NCI-H2029 treated with DMSO at 0.1 percent for 48 hours (cell line): ENCODE measurements at regions not wholly inside any gene's neighbourhood (a gene's known extent, or its start where the extent isn't known, plus 50 kb on each side); places are given as distances from the start of the nearest gene placed in this dataset.
A peak's percentile ranks its signal among the peaks of the same experiment; 100 is the strongest.
"Not testable (repeated sequence)": the region's sequence is repeated elsewhere in the genome, so short reads cannot be mapped to it uniquely, and the experiment has no call there.

Source experiments
- DNase-seq: peaks from one replicate; lab custom pipeline; 2025; lab: John Stamatoyannopoulos, UW

DNA sequence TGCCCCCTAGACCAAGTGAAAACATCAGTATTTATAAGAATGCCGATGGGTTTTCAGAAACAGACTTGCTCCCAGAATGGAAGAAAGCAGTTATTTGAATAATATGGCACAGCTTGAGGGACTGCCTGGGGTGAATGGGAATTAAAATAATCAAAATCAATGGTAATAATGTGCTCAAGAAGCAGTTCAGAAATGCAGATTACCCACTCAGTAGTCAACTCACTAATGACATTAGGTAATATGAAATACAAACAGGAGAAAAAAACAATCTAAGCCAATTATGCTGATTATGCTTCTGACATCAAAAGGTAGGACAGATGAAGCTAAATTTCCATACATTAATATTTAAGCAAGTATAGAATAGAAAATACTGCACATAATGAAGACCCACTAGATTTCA is 179.3 kb downstream of the ENC1 start:
- DNase-seq, result no peak

DNA sequence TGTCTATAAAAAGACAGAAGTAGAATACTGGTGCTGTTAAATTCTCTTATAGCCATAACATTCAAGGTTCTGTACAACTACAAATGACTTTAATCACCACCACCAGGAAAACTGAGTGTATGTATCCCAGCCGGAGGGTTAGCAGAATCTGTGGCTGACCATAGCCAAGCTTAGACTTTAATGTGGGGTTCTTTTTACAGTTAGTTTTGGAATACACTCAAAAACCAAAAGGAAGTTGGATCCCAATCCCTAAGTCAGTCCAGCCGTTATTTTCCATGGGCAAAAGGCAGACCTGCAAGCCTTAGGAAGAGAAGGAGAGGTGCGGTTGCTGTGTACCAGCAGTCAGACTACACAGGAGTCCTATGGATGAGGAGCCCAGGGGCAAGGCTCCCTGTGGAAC is 179.8 kb downstream of the ENC1 start:
- no peak for DNase-seq

DNA sequence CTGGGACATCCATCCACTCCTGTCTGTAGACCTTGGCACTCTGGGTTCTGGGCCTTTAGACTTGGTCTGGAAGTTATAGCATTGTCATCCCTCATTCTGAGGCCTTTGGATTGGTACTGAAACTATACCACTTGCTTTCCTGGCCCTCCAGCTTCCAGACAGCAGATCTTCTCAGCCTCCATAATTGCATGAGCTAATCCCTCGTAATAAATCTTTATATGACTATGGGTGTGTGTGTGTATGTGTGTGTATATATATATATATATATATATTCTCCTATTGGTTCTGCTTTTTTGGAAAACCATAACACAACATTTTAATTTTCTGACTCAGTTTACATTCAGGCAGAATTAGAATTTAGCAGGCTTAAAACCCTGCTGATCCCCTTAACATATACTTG is 180.5 kb downstream of the ENC1 start:
- no peak for DNase-seq

DNA sequence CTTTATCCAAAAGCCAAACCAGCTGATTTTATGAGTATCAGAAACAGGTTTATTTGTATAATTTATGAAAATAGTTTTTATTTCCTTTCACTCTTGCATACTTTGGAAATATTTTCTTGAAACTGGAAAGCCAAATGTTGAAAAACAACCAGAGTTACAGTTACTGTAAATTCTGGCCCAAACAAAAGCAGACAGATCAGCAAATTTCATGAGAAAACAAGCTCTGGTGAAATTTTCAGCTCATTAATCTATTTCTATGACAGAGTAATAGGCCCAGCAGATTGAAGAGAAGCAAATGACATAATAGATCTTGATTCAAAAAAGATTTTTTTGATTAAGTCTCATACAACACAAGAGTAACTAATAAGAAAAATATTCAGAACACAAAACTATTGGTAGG is 182.7 kb downstream of the ENC1 start:
- no peak for DNase-seq

DNA sequence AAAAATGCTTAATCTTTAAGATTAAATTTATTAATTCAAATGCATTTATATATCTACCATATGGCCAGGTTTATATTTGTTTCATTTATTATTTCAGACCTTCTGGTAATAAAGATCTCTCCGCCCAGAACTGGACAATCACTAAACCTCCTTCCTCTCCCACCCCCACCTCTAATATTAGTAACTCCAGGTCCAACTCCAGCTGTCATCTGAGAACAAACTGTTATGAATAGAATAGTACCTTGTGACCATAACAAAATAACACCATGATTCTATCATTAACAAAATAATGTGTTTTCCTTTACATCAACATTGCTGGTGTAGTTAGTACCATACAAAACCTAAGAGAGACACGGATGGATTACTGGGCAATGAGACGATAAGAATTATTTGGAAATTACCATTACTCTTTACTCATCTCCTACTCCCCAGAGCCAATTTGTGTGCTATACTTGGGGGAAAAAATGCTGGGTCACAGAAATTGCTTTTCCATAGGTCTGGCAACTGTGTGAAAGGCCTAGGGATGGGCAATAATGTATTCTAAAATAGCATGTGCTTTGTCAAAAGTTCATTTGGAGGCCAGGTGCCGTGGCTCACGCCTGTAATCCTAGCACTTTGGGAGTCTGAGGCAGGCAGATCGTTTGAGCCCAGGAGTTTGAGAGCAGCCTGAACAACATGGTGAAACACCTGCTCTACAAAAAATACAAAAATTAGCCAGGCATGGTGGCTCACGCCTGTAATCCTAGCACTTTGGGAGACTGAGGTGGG is 186.1 kb downstream of the ENC1 start:
- DNase-seq, result no peak

DNA sequence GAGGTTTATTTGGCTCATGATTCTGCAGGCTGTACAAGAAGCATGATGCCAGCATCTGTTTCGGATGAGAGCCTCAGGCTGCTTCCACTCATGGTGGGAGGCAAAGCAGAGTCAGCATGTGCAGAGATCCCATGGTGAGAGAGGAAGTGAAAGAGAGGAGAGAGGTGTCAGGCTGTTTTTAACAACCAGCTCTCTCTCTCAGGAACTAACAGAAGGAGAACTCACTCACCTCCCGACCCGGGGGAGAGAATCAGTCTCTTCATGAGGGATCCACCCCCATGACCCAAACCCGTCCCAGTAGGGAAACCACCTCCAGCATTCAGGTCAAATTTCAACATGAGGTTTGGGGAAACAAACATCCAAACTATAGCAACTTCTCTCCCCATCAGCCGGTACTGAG is 187.7 kb downstream of the ENC1 start:
- no peak for DNase-seq

DNA sequence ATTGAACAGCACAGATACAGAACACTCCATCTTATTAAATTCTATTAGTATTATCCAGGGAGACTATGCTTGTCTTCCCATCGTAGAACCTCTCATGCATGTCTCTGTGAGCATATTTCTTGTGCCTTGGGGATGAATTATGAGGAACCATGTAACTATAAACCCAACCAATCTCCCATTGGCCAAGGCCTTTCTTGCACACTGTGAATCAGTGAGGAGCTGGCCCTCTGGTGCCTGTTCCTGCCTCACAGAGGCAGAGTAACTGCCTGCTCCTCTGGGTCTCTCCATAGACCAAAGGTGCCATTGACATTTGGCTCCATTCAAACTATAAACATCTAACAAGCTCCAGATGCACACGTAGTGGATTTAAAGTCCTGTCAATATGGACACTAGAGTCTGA is 190.4 kb downstream of the ENC1 start:
- no peak for DNase-seq

DNA sequence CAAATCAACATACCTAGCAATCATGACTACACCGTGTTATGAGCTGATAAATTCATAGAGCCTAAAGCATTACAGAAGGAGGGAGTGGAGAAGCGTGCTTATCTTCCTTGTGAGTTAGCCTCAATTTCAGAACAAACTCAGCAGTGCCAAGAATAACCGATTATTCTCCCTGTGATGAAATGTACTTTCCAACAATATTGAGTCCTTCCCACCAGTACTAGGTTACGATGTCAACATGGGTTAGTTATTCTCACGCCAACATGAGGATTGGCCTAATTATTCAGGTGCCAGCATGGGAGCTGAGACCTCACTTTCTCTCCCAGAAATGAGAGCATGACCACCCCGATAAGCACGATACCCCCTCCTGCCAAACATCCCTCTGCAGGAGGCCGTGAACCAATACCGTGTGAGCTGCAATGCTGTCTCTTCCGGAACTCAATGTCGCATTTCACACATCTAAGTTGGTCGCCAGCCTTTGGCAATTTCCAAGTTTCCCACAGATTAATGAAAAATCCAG is 193.7 kb downstream of the ENC1 start:
- DNase-seq, result no peak

DNA sequence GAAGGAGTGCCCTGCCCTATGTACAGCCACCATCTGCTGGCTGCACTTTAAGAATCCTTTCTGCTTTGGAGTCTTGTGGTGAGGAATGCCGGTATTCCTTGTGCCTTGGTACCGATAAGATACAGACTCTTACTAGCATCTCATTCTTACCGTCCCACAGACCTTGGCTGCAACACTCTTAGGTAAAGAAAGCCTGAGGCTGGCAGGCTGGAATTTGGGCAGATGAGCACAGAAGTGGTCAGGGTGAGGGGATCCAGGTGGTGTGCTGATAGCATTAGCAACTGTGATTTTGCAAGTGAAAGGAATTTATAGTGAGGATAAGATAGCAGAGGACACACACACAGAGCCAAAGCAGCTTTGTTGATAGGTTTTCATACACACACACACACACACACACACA is 198.1 kb downstream of the ENC1 start:
- DNase-seq, result no peak

DNA sequence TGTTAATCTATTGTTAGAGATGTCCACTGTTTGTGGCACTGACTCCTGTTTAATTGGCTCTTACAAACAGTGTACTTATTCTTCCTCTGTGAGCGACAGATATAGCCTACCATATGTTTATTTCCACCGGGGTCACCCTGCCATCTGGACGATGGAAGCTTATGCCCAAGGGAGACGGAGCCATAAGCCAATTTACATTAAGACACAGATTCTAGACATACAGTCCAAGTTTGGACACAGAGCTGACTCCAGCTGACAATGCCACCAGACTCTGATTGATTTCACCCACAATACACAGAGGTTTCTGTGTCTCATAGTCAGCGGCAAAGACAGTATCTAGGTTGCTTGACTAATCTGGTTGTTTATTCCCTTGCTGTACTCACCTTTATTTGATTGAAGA is 198.9 kb downstream of the ENC1 start:
- no peak for DNase-seq

DNA sequence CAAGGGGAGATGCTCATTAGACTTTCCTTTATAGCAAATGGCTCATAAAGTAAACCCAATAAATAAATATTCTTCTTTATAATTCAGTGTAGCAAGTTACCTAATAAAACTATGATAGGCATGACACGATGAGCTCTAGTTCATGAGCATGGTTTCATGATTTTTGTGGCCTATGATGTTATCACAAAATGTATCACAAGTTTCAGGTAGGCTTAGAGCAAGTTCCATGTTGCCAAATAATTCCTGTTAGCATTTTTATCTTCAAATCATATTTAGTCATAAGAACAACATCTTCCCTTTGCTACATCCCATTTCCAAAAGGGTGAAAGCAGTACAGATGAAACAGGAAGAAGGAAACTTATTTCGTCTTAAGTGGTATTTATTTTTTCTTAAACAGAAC is 200.2 kb downstream of the ENC1 start:
- no peak for DNase-seq

DNA sequence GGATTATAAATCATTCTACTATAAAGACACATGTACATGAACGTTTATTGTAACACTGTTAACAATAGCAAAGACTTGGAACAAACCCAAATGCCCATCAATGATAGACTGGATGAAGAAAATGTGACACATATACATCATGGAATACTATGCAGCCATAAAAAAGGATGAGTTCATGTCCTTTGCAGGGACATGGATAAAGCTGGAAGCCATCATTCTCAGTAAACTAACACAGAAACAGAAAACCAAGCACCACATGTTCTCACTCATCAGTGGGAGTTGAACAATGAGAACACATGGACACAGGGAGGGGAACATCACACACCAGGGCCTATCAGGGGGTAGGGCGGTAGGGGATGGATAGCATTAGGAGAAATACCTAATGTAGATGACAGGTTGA is 202.7 kb downstream of the ENC1 start:
- DNase-seq, result not testable (repeated sequence)

DNA sequence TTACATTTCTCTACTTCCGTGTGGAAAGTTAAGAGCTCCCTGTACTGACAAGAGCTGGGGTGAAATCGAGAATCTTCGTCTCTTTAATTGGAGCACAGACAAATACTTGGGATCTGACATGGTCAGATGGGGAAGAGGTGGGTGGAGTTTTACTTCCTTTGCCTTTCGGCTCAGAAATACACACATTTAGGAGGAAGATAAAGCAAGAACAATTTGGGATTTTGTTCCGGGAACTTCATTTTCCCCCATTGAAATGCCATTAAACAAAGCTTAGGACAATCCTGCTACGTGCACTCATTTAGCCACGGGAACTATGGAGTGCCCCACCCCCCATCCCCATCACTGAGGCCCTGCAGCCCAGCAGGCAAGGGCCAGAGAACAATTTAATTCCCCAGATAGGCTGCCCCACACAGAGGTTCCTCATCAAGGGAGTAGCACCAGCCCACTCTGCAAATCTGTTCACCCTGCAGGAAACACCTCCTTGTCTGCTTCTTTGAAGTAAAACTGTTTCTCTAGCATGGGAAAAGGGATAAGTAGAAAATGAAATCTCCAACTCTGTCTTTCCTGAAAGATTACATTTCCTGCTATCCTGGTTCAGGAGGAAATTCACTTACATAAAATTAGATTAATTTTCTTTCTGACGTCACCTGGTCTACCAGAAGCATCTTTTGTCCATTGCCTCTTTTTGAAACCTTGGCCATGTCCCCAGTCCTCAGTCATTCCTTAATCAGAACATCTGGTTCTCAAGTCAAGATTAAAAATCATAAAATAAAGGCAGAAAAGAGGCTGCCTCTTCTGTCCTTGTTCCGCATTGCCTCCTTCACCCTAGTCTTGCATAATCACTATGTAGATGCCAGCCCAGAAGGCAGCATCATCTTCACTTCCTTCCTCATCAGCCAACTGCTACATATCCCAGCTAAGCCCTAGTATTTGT is 206.4 kb downstream of the ENC1 start:
- no peak for DNase-seq

DNA sequence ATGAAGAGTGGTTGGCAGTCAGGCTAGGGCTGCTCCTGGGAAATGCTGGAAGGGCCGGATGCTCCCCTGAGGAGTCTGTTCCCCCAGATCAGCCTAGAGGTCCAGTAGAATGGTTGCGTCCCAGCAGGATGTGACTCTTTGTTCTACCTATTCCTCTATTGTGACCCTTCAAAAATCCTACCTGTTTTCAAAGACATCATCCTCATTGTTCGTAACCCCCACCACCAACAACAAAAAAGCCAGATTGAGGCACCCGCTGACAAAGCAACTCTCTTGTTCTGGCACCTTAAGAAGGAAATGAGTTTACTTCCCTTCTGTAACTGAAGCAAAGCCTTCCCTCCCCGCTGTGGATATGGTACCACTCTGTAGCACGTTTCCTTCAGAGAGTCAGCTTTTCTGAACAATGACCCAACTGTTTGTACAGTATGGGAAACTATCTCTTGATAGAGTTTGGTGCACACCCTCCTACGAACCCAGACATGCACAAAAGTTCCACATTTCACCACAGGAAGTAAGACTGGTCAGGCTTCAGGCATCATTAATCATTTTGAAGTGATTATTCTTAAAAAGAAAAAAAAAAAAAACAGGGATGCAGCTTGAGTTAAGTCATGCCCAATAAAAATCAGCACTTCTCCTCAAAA is 207.2 kb downstream of the ENC1 start:
- DNase-seq, result no peak

DNA sequence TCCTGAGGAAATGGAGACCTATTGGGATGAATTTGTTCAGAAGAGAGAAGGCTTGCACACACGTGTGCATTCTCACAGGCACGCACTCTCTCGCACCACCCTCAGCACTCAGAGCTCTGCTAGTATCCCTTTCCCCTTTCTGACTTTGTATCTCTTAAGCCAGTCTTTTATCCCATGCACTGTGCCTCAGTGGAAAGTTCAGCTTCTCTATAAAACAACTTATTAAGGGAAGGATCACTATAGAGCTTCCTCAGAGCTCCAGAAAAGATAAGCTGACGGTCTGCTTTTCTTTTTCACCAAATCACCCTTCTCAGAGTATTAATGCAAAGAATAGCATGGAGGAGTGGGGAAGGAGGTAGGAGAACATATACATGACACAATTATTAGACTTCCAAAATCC is 207.8 kb downstream of the ENC1 start:
- no peak for DNase-seq

DNA sequence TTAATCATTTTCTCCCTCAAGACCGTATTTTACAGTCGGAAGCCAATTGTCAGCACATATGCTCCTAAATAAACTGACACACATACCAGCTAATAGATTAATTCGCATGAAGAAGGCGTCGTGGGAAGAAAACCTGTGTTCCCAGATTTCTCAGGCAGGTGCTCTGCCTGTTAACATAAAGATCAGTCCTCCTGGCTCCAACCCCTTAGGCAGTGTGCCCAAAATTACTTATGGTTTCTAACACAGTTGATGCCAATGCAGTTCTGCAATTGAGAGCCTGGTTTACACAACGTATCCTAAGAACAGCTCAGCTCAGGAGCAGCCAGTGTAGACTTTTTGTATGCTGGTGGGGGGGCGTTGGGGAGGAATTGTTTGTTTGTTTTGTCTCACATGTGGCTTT is 208.3 kb downstream of the ENC1 start:
- peak; percentile 53 for DNase-seq

DNA sequence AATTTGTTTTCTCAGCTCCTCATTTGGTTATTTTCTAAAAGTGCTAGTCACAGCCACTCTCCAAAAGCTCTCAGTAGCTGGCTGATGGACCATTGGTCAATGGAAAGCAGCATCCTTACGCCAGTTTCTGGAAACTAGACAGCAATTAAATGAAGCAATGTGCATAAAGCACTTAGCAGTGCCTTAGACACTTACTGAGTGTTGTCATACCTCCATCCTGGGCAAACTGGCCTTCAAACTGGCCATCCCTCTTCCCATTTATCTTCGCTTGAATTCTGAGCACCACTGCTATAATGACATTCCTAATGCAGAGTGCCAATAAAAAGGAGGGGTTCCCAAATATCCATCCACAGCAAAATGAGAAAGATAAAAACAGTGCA is 209.2 kb downstream of the ENC1 start:
- DNase-seq, result no peak

DNA sequence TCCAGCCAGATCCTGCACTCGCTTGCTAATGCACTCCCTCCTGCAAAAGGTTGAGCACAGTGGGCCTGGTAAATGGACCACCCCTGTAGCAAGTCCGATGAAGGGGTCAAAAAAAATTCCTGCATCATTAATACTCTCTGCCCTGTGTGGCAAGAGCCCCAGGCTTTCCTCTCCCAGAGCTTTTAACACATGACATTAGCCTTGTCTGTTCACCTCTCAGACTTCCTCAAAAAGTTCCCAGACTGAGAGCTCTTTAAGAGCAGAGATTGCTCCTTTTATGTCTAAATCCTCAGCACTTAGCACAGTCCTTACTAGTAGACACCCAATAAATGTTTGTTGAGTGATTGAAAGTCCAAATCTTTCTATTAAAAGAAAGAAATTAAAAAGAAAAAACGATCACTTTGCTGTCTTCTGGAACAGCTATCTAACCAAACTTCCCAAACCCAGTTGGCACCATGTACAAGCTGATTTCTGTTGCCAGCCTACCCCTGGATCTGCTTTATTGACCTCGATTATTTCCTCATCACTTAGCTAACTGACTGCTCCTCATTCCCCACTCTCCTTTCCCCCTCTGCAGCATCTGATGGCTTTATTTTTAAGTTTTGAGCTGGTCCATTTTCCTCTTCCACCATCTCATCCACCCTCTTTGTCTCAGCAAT is 209.8 kb downstream of the ENC1 start:
- no peak for DNase-seq

DNA sequence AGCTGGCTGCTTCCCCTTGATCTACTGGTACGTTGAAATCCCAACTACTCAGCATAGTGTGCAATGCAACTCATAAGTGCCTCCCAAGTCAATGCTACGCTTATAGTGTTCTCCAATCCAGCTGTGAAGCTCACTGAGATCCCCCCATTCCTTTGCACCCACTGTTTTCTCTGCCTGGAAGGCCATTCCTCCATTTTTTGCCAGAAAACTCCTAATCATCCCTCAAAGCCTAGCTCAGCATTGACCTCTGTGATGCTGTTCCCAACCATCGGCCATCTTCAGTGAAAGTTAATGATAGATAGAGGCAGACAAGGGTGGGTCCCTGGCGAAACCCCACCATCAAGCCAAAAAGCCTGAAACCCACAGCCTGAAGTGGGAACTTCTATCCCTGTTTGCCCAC is 211.0 kb downstream of the ENC1 start:
- DNase-seq, result no peak

DNA sequence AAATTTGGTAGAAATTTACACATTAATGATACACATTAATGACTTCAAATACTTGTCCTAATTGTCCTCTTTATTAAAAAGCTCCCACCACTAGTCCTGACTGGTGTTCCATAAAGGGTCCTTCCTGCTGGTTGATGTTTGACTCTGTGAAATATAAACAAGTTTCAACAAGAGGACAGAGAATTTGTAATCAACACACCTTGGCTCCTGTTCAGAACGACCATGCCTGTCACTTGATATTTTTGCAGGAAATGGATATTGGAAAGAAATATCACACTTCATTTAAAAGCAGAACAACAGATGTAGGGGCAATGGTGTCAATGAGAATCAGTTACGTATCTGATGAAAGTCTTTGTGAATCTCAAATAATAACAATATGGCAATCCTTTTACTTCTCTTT is 211.7 kb downstream of the ENC1 start:
- DNase-seq, result no peak

DNA sequence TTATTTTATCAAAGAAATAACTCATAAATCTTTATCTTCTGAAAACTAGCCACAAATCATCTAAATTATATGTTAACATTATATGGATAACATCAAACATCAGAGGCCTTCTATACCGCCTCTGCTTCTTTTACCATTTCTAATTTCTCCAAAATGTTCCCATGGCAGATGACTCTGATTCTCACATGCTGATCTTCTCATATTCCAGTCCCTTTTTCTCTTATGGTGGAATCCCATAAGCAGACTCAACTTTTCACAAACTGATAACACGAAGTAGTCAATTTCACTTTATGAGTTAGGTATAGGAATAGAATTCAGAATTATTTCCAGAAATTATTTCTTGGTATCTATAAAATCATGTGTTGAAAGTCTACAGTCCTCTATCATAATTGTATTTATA is 212.3 kb downstream of the ENC1 start:
- DNase-seq, result no peak

DNA sequence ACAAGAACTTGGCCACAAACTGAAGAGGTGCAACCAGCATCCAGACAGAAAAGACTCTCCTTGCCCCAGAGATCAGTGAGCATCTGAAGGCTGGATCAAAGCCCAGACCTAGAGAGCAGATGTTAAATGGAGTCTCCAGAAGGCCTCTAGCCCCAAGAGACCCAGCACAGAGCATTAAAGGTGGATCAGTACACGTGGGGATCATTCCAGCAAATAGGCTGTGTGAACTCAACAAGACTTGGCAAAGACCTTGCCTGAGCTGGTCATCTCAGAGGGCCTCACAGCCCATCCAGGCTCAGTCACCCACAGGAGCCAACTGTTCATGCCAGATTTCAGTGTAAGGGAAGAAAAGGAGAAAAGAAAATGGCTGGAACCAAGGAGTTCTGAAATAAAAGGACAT is 214.0 kb downstream of the ENC1 start:
- DNase-seq, result no peak
